C4-2B (cell line): ENCODE measurements at regions not wholly inside any gene's neighbourhood (a gene's known extent, or its start where the extent isn't known, plus 50 kb on each side); places are given as distances from the start of the nearest gene placed in this dataset.

Experiments used
- H3K27ac ChIP-seq: fragments of 450-650 bp; 2 replicates; pipeline ENCODE4 v1.5.1; 2017
- ZFX ChIP-seq: fragments of 450-650 bp; IDR thresholded peaks from 2 replicates; pipeline ENCODE4 v1.6.1; 2017
- TF ChIP-seq, protein P1 (sequence below): fragments of 450-650 bp; conservative IDR thresholded peaks from 2 replicates; pipeline ENCODE4 v1.5.1; 2017; ENCODE audit warnings: mild to moderate bottlenecking

GRCh38 chr11:116651737-116652237, 121.0 kb downstream of the BUD13 start:
- TF ChIP-seq, protein P1, sequence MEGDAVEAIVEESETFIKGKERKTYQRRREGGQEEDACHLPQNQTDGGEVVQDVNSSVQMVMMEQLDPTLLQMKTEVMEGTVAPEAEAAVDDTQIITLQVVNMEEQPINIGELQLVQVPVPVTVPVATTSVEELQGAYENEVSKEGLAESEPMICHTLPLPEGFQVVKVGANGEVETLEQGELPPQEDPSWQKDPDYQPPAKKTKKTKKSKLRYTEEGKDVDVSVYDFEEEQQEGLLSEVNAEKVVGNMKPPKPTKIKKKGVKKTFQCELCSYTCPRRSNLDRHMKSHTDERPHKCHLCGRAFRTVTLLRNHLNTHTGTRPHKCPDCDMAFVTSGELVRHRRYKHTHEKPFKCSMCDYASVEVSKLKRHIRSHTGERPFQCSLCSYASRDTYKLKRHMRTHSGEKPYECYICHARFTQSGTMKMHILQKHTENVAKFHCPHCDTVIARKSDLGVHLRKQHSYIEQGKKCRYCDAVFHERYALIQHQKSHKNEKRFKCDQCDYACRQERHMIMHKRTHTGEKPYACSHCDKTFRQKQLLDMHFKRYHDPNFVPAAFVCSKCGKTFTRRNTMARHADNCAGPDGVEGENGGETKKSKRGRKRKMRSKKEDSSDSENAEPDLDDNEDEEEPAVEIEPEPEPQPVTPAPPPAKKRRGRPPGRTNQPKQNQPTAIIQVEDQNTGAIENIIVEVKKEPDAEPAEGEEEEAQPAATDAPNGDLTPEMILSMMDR: no peak
- no peak for TF ChIP-seq ZFX
- no peak overlapping the region for H3K27ac ChIP-seq

- TF ChIP-seq ZFX: no peak
- TF ChIP-seq, protein P1: no peak
- no peak overlapping the region for H3K27ac ChIP-seq
Observed at GRCh38 chr11:116651098-116651736, 121.6 kb downstream of the BUD13 start.

GRCh38 chr11:116650052-116650451, 122.7 kb downstream of the BUD13 start:
- no peak overlapping the region for H3K27ac ChIP-seq
- no peak for TF ChIP-seq ZFX
- TF ChIP-seq, protein P1: no peak

GRCh38 chr11:116649268-116649667, 123.5 kb downstream of the BUD13 start:
- TF ChIP-seq ZFX: no peak
- TF ChIP-seq, protein P1: no peak
- no peak overlapping the region for H3K27ac ChIP-seq

DNA sequence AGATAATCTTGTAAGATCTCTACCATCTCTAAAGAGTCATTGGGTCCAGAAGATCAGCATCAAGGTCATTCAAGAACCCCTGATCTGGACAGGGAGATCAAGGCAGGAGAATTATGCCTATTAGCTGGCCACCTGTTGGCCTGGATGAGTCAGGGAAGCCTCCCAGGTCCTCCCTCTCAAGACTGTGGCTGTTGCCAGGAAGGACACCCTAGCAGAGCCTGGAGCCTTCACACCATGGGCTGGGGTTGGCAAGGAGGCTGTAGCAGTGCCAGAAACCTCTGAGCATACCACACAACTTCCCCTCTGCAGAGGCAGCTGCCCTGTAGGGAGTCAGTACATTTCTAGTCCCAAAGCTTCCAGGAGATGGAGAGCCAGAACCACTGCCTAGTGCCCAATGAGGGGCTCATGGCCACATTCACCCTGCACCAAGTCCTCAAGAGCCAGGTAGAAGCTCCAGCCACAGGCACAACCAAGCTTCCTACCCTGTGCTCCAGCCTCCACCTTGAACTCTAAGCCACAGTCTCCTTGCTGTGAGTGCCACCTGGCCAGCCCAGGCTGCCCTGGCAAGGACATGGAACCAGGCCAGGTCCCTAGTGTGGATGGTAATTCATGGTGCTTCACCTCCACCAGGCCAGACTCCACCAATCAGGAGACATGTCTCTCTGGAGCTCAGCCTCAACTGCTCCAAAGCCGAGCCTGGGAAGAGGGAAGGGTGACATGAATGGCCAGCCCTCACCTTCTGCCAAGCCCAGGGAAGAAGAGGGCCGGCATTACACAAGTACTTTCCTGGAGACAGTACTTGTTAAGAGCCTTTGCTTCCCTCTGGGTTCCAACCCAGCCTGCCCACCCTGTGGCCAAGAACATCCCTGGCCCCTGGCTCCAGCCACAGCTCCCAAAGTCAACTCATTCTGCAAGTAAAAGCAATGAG, 124.3 kb downstream of the BUD13 start:
- H3K27ac ChIP-seq: no peak overlapping the region
- TF ChIP-seq, protein P1: no peak
- TF ChIP-seq ZFX: no peak

GRCh38 chr11:116647305-116648080, 125.3 kb downstream of the BUD13 start:
- TF ChIP-seq, protein P1: no peak
- no peak for TF ChIP-seq ZFX
- no peak overlapping the region for H3K27ac ChIP-seq
